HT1080 (cell line): ENCODE measurements at regions not wholly inside any gene's neighbourhood (a gene's known extent, or its start where the extent isn't known, plus 50 kb on each side); places are given as distances from the start of the nearest gene placed in this dataset.
"Not testable (repeated sequence)": the region's sequence is repeated elsewhere in the genome, so short reads cannot be mapped to it uniquely, and the experiment has no call there.

Source experiments
- DNase-seq: peaks from one replicate; pipeline ENCODE4 v3.0.0-alpha.2; 2015; ENCODE audit warnings: low read depth

DNA sequence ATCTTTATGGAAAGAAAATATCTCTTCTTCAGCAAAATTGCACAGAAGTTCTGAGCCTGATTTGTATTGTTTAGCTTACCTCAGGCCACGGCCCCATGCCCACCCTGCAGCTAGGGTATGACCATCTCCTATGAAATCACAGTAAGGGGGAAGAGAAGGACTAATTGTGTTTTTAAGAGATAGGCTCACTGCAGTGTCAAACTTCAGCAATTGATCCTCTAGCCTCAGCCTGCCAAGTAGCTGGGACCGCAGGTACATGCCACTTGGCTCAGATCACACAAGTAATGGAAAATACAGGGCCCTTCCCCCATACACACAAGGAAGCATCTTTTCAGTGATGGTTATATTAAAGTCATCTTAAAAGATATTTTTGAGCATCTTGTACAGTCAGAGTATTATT is 60.0 kb downstream of the DMAC1 start:
- peak; percentile 49 for DNase-seq

GRCh38 chr9:7735311-7735710 is 64.3 kb downstream of the DMAC1 start:
- no peak for DNase-seq

DNA sequence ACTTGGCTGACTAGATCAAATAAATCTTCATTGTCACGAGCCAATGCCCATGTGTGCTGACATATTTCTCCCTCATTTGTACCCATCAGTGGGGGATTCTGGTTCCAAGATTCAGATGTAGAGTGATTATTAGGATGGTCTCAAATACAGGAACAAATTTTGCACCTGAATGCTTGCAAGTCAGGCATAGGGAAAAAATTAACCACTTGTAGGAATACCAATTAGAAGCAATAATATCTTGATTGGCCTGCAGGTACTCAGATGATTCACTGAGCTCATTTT is 69.5 kb downstream of the DMAC1 start:
- no peak for DNase-seq

DNA sequence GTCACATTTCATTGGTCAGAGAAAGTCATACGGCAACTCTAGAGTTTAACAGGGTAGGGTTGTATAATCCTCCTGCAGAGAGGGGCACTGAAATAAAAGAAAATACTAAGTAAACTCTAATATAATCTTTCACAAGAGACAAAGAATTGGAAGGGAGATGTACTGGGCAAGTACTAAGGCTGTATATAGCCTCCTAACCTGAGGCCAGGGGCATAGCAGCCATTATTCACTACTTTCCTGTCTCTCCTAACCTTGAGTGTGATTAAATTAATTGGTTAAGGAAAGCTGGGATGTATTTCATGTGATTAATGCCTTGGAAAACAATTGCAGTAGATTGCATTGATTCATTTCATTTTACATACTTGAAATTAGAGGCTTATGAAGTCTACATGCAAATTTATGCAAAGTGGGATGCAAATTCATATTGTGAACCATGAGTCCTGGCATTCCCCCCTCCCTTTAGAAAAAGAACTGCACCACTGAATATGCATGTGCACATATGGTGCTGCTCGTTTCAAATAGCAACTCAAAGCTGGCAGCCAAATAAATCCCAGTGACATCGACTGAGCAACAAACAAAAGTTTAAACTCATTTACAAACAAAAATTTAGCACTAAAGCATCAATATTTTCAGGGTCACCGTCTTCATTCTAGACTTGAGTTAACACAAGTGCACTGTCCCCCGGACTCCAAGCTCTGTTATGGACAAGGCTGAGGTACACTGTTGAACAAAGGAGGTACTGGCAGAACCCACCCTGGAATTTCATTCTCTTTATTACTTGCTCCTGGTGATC is 70.0 kb downstream of the DMAC1 start:
- no peak for DNase-seq

GRCh38 chr9:7721291-7721690 is 78.3 kb downstream of the DMAC1 start:
- no peak for DNase-seq

GRCh38 chr9:7713088-7713487 is 86.5 kb downstream of the DMAC1 start:
- DNase-seq = not testable (repeated sequence)

GRCh38 chr9:7710686-7711085 is 88.9 kb downstream of the DMAC1 start:
- DNase-seq = no peak

DNA sequence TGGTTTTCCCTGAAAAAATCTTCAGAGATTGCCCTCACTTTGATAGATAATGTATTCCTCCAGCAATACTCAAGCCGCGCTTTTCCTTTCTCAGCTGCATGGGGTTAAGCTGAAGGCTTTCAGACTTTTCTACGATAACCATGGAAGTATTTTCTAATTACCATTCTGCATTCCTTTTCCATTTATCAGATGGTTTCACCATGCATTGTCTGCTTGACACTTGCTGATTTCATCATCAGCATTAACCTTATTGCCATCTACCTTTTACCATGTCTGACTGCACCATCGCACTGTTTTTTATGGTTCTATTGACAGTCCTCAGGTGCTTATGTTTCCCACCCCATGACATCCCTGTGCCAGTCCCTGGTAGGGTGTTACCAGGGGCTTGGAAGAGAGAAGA is 91.6 kb downstream of the DMAC1 start:
- no peak for DNase-seq

DNA sequence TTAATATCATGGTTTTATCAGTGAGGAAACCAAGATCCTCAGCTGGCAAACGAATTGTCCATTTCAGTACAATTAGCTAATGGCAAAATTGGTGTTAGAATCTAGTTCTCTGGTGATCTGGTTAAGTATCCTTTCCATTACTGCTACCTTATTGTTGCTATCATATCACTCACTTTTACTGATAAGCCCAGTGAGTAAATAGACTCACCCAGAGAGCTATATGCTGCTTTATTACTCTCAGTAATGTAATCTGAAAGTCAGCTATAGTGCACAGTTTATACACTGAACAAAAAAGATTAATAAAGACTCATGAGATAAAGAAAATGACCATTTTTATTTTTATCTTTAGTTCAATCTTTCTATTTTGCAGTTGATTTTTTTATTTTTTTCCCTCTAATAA is 95.0 kb downstream of the DMAC1 start:
- no peak for DNase-seq

DNA sequence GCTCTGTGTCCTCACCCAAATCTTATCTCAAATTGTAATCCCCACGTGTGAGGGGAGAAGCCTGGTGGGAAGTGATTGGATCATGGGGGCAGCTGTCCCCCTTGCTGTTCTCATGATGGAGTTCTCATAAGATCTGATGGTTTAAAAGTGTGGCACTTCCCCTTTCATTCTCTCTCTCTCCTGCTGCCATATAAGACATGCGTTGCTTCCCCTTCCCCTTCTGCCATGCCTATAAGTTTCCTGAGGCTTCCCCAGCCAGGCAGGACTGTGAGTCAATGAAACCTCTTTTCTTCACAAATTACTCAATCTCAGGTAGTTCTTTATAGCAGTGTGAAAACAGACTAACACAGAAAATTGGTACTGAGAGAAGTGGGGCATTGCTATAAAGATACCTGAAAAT is 107.7 kb downstream of the DMAC1 start:
- no peak for DNase-seq

GRCh38 chr9:7690014-7690413 is 109.6 kb downstream of the DMAC1 start:
- DNase-seq = no peak

GRCh38 chr9:7688626-7689025 is 111.0 kb downstream of the DMAC1 start:
- no peak for DNase-seq

GRCh38 chr9:7676609-7677156 is 122.9 kb downstream of the DMAC1 start:
- DNase-seq = peak; percentile 11

DNA sequence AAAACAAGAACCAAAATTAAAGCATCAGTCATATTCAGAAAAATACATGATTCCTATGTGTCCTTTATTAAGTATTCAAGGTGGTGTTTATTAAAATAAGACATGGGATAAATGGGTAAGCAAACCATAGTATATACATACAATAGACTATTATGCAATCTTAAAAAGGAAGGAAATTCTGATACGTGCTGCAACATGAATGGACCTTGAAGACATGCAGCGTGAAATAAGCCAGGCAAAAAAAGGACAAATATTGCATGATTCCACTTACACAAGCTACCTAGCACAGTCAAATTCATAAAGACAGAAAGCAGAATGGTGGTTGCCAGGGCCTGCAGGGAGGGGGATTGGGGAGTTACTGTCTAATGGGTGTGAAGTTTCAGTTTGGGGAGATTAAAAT is 127.7 kb downstream of the DMAC1 start:
- no peak for DNase-seq

- DNase-seq = no peak
Measured at GRCh38 chr9:7668541-7668940, 131.0 kb downstream of the DMAC1 start.

- DNase-seq = no peak
Measured at GRCh38 chr9:7665874-7666273, 133.7 kb downstream of the DMAC1 start.

GRCh38 chr9:7659766-7660165 is 139.8 kb downstream of the DMAC1 start:
- DNase-seq = no peak

DNA sequence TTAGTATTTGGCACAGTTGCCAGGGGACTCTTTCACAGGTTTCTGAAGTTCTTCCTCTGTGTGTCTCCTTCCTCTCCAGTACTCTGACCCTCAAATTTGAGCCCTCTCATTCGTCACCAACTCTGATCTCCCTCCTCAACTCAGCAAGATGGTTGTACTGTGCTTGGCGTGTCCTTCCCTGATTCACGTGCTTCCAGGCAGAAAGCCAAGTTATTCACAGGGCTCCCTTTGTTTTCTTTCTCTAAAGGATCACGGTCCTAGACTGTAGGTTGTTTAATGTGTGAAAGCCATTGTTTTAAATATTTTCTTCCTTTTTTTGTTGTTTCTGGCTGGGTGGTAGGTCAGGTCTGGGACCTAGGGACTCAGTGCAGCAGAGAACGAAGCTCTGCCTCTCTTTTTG is 142.9 kb downstream of the DMAC1 start:
- peak; percentile 89 for DNase-seq

- DNase-seq = no peak
Measured at GRCh38 chr9:7653262-7653661, 146.3 kb downstream of the DMAC1 start.

DNA sequence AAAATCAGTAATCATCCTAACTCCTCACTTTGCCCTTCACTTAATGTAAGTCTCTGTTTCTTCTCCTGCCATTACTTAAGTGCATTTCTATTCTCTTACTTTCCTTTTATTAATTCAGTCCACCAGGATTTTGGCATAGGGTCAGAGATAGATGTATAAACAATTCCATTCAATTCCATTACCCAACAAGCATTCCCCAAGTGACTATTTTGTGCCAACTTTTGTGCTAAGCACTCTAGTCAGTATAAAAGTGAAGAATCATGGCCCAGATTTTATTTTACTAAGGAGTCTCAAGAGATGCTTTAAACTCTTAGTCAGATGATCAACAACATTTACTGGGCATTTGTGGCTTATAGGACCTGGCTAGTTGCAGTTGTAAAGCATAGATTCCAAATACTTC is 159.3 kb downstream of the DMAC1 start:
- no peak for DNase-seq

DNA sequence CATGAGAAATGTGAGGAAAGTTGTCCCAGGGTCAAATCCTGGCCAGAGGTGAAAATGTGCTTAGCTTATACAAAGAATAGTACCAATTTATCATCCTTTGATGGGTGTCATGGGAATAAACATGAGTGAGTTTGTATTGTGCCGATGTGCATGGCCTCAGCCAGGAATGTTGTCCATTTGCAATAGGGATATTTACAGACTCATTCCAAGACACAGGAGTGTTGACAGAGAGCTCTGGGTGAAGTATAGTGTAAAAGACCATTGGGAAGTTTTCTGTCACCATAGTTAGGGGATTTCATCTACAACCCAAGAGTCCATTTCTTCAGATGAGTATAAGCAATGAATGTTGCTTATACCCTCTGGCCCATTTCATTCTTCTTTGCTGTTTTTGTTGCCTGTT is 160.1 kb downstream of the DMAC1 start:
- no peak for DNase-seq

- no peak for DNase-seq
Measured at GRCh38 chr9:7636838-7637467, 162.6 kb downstream of the DMAC1 start.

DNA sequence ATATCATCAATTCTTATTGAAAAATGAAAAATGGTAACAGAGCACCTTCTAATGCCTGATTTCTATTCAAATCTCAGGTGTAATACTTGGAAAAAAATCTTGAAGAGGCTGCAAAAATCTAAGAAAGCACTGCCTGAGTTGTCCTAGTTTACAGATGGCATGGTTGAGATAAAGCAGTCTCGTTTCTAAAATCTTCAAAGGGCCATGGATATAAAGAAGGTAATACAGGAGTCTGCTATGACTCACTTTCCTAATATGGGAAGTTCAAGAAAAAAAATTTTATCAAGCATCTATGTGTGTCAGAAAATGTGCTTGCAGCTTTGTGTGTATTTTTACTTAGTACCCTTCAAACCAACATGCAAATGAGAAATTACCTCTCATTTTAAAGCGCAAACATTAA is 163.3 kb downstream of the DMAC1 start:
- DNase-seq = no peak
